ENCODE measurements at regions not wholly inside any gene's neighbourhood (a gene's known extent, or its start where the extent isn't known, plus 50 kb on each side); places are given as distances from the start of the nearest gene placed in this dataset.
"Not testable (repeated sequence)": the region's sequence is repeated elsewhere in the genome, so short reads cannot be mapped to it uniquely, and the experiment has no call there.

DNA sequence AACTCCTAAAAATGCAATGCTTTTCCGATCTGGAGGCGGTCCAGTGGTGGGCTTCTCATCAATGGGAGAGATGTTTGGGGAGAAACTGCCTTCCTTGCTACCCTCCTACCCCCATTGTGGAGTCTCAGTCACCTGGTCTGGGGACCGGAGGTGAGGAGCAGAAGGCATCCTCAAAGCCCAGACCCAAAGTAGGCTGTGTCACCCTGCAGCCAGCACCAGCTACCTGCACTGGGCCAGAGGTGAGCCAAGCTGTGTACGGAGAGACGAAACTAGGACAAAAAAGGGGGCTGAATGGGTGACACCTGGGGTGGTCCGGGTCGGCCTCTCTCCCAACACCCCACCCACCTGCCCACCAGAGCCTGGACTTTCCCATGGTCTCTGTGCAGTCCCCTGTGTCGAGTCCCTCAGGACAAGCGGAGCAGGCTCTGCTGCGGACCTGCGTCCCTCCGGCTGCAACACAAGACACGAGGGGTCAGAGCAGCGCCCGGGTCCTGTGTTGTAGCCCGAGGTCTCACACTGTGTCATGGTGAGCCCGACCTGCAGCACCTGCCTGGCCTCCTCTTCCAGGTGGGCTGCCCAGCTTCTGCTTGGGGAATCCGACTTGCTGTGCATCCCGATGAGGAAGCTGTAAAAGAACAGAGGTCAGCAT, 68.0 kb upstream of the RMP24 start:
- no peaks in the 10 kb centered on the region for H3K27me3 ChIP-seq (ENCODE audit: control insufficient read depth in 1 of 2, insufficient read depth in 2 of 2, low read length in 2 of 2)
- Mint-ChIP-seq H3K9me3 (peaks cover 2% of the 10 kb centered on the region), H3K27ac (no peak overlapping the region), H3K4me1 (ENCODE audit: low read depth) (no peaks in the 10 kb centered on the region), H3K36me3 (ENCODE audit: low read depth) (no peaks in the 10 kb centered on the region), H3K27me3 (no peaks in the 10 kb centered on the region), H3K4me3 (no peak overlapping the region)
- DNase-seq (no peak), ATAC-seq (ENCODE audit: poor library complexity) (no peak)
- CTCF ChIA-PET: no interaction called here
- no peaks in the 10 kb centered on the region for H3K36me3 ChIP-seq (ENCODE audit: insufficient read depth, low read length)
- H3K9me3 ChIP-seq (ENCODE audit: control insufficient read depth in 1 of 2, insufficient read depth in 1 of 2, low read length in 2 of 2): peaks cover 0 to 7% of the 10 kb centered on the region in 2 experiments
- H3K27ac ChIP-seq (ENCODE audit: low read depth in 1 of 2, low read length in 2 of 2): no peak overlapping the region
- TF ChIP-seq, protein P1, sequence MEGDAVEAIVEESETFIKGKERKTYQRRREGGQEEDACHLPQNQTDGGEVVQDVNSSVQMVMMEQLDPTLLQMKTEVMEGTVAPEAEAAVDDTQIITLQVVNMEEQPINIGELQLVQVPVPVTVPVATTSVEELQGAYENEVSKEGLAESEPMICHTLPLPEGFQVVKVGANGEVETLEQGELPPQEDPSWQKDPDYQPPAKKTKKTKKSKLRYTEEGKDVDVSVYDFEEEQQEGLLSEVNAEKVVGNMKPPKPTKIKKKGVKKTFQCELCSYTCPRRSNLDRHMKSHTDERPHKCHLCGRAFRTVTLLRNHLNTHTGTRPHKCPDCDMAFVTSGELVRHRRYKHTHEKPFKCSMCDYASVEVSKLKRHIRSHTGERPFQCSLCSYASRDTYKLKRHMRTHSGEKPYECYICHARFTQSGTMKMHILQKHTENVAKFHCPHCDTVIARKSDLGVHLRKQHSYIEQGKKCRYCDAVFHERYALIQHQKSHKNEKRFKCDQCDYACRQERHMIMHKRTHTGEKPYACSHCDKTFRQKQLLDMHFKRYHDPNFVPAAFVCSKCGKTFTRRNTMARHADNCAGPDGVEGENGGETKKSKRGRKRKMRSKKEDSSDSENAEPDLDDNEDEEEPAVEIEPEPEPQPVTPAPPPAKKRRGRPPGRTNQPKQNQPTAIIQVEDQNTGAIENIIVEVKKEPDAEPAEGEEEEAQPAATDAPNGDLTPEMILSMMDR (IDR thresholded peaks at IDR 0.05): no peak
- H3K4me3 ChIP-seq (ENCODE audit: low read length): no peak overlapping the region
- intact Hi-C loops (cut with DNase I, micrococcal nuclease): no loop called here
- H3K4me1 ChIP-seq (ENCODE audit: insufficient read depth, low read length): no peaks in the 10 kb centered on the region
- POLR2A ChIA-PET: no interaction called here

DNA sequence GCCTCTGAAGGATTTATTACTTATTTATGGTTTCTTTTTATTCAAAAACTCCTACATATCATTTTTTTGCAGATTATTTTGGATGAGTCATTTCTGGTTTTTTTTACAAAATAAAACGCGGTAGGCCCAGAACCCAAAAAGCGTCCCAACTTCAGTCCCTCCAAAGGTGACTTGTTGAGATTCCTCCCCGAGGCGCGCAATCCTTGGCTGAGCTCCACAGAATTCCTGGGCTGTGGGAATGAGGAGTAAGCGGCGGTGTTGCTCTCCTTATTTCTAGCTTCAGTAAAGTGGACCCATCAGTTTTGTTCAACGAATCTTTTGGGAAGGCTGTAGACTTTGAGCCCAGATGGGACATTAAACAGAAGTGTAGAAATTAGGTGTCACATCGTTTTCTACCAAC, 67.0 kb upstream of the RMP24 start:
- peaks cover 0 to 7% of the 10 kb centered on the region in 2 experiments for H3K9me3 ChIP-seq (ENCODE audit: control insufficient read depth in 1 of 2, insufficient read depth in 1 of 2, low read length in 2 of 2)
- POLR2A ChIA-PET: no interaction called here
- peaks cover 2% of the 10 kb centered on the region for H3K9me3 Mint-ChIP-seq

GRCh38 chr18:35906291-35906690, 66.2 kb upstream of the RMP24 start:
- CTCF ChIA-PET; H3K9me3 Mint-ChIP-seq; H3K9me3 ChIP-seq (ENCODE audit: control insufficient read depth in 1 of 2, insufficient read depth in 1 of 2, low read length in 2 of 2): not testable (repeated sequence)

More for the DNA sequence above, 67.0 kb upstream of the RMP24 start:
- ATAC-seq (ENCODE audit: poor library complexity): no peak
- no peak for DNase-seq
- intact Hi-C loops (cut with DNase I, micrococcal nuclease): no loop called here
- Mint-ChIP-seq H3K36me3 (ENCODE audit: low read depth) (no peaks in the 10 kb centered on the region), H3K27me3 (no peaks in the 10 kb centered on the region), H3K4me1 (ENCODE audit: low read depth) (no peaks in the 10 kb centered on the region), H3K4me3 (no peak overlapping the region), H3K27ac (no peak overlapping the region)
- TF ChIP-seq, protein P1 (IDR thresholded peaks at IDR 0.05): no peak
- Histone ChIP-seq H3K27me3 (ENCODE audit: control insufficient read depth in 1 of 2, insufficient read depth in 2 of 2, low read length in 2 of 2) (no peaks in the 10 kb centered on the region), H3K27ac (ENCODE audit: low read depth in 1 of 2, low read length in 2 of 2) (no peak overlapping the region), H3K36me3 (ENCODE audit: insufficient read depth, low read length) (no peaks in the 10 kb centered on the region), H3K4me3 (ENCODE audit: low read length) (no peak overlapping the region), H3K4me1 (ENCODE audit: insufficient read depth, low read length) (no peaks in the 10 kb centered on the region)
- CTCF ChIA-PET: no interaction called here

DNA sequence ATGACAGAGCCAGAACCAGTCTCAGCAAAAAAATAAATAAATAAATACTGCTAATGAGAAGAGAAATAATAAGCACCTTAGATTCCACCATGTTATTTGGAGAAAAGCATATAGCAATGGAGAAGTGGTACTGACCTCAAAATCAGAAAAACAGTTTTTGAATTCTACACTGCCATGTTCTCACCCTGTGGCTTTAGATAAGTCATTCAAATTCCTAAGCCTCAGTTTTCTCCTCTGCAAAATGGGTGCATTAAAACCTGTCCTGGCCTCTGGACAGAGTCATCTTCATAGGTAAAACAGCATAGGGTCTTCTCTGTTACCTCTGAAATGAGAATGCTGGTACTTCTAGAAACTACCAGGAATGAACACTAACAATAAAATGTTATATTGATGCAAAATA, 62.2 kb upstream of the RMP24 start:
- Histone ChIP-seq H3K4me3 (ENCODE audit: low read length) (no peak overlapping the region), H3K4me1 (ENCODE audit: insufficient read depth, low read length) (no peaks in the 10 kb centered on the region), H3K9me3 (ENCODE audit: control insufficient read depth in 1 of 2, insufficient read depth in 1 of 2, low read length in 2 of 2) (no peaks in the 10 kb centered on the region), H3K36me3 (ENCODE audit: insufficient read depth, low read length) (no peaks in the 10 kb centered on the region), H3K27me3 (ENCODE audit: control insufficient read depth in 1 of 2, insufficient read depth in 2 of 2, low read length in 2 of 2) (no peaks in the 10 kb centered on the region), H3K27ac (ENCODE audit: low read depth in 1 of 2, low read length in 2 of 2) (no peak overlapping the region)
- Mint-ChIP-seq H3K36me3 (ENCODE audit: low read depth) (no peaks in the 10 kb centered on the region), H3K27me3 (peaks cover 16% of the 10 kb centered on the region), H3K27ac (no peak overlapping the region), H3K4me3 (no peak overlapping the region), H3K9me3 (no peaks in the 10 kb centered on the region), H3K4me1 (ENCODE audit: low read depth) (no peaks in the 10 kb centered on the region)
- ChIA-PET POLR2A (no interaction called here), CTCF (no interaction called here)
- intact Hi-C loops (cut with DNase I, micrococcal nuclease): no loop called here
- DNase-seq: no peak
- no peak for ATAC-seq (ENCODE audit: poor library complexity)
- TF ChIP-seq, protein P1 (IDR thresholded peaks at IDR 0.05): no peak

More at GRCh38 chr18:35906291-35906690, 66.2 kb upstream of the RMP24 start:
- POLR2A ChIA-PET; H3K27me3 ChIP-seq (ENCODE audit: control insufficient read depth in 1 of 2, insufficient read depth in 2 of 2, low read length in 2 of 2); H3K27ac ChIP-seq (ENCODE audit: low read depth in 1 of 2, low read length in 2 of 2); H3K27me3 Mint-ChIP-seq; H3K4me1 ChIP-seq (ENCODE audit: insufficient read depth, low read length); ATAC-seq (ENCODE audit: poor library complexity); DNase-seq; H3K4me3 ChIP-seq (ENCODE audit: low read length); H3K36me3 Mint-ChIP-seq (ENCODE audit: low read depth); H3K4me1 Mint-ChIP-seq (ENCODE audit: low read depth); H3K36me3 ChIP-seq (ENCODE audit: insufficient read depth, low read length); H3K4me3 Mint-ChIP-seq; intact Hi-C loops (cut with DNase I, micrococcal nuclease); H3K27ac Mint-ChIP-seq: not testable (repeated sequence)

All from CD4-positive, alpha-beta T cell (primary cell).